IMR-90 (cell line): ENCODE measurements at regions not wholly inside any gene's neighbourhood (a gene's known extent, or its start where the extent isn't known, plus 50 kb on each side); places are given as distances from the start of the nearest gene placed in this dataset.

ENCODE experiments used
- ATAC-seq: fragments of 200-7000 bp; cut with Tn5 transposase; 2 replicates; pipeline ENCODE4 v1.9.1; 2020; ENCODE audit warnings: low read depth, mild to moderate bottlenecking, moderate library complexity
- BruUV-seq: library from RNA; stranded (reverse); fragments of 400-500 nt; replicated peaks from 2 replicates; lab custom pipeline; 2021; lab: Mats Ljungman, UMichigan
- CTCF ChIA-PET: fragments of 300-600 bp; formaldehyde crosslinking; extraction: SDS; loops from one replicate; lab custom pipeline; 2021; ENCODE audit warnings: antibody characterized with exemption; lab: Yijun Ruan, JAX
- POLR2A ChIA-PET: fragments of 300-600 bp; sonication (Branson Sonifier 250); formaldehyde crosslinking; loops from one replicate; lab custom pipeline; 2022; ENCODE audit warnings: antibody characterized with exemption; ENCODE audit not compliant: unreplicated experiment; lab: Charles Lee
- DNase-seq: peaks from one replicate; pipeline ENCODE4 v3.0.0; 2013
- H2AFZ ChIP-seq: replicated peaks from 2 replicates; pipeline ENCODE3; 2013; ENCODE audit warnings: low read length, mild to moderate bottlenecking; ENCODE audit not compliant: poor library complexity
- H2AK5ac ChIP-seq: 2 replicates; pipeline ENCODE4 v1.6.1; 2013; ENCODE audit warnings: low read depth, low read length, inconsistent platforms
- H2AK9ac ChIP-seq: replicated peaks from 2 replicates; pipeline ENCODE3; 2013; ENCODE audit warnings: mild to moderate bottlenecking, low read depth, low read length, moderate library complexity; ENCODE audit not compliant: poor library complexity
- H2BK120ac ChIP-seq: 2 replicates; pipeline ENCODE4 v1.6.1; 2013; ENCODE audit warnings: low read depth, low read length, inconsistent platforms
- H2BK15ac ChIP-seq: 3 replicates; pipeline ENCODE4 v1.6.1; 2013; ENCODE audit warnings: low read depth, low read length, inconsistent platforms
- H2BK20ac ChIP-seq: 2 replicates; pipeline ENCODE4 v1.6.1; 2013; ENCODE audit warnings: low read depth, mild to moderate bottlenecking, inconsistent platforms, low read length, moderate library complexity
- H2BK5ac ChIP-seq: 2 replicates; pipeline ENCODE4 v1.6.1; 2013; ENCODE audit warnings: mild to moderate bottlenecking, low read depth, low read length, inconsistent platforms; ENCODE audit not compliant: poor library complexity, severe bottlenecking
- H3K14ac ChIP-seq: replicated peaks from 2 replicates; pipeline ENCODE4 v1.6.1; 2013; ENCODE audit warnings: low read depth, low read length, inconsistent platforms
- H3K18ac ChIP-seq: 2 replicates; pipeline ENCODE4 v1.6.1; 2013; ENCODE audit warnings: low read depth, low read length, control low read depth
- H3K23ac ChIP-seq: 2 replicates; pipeline ENCODE4 v1.6.1; 2013; ENCODE audit warnings: low read depth, low read length, inconsistent platforms
- H3K27ac ChIP-seq: 2 replicates; pipeline ENCODE4 v1.5.1; 2013; ENCODE audit warnings: mild to moderate bottlenecking, control low read depth, low read length; ENCODE audit not compliant: insufficient read depth
- H3K27me3 ChIP-seq: 2 replicates; pipeline ENCODE4 v1.6.1; 2013; ENCODE audit warnings: low read length; ENCODE audit not compliant: control insufficient read depth, insufficient read depth
- H3K36me3 ChIP-seq: 2 replicates; pipeline ENCODE4 v1.6.1; 2013; ENCODE audit warnings: low read length, mixed read lengths; ENCODE audit not compliant: control insufficient read depth, insufficient read depth
- H3K4ac ChIP-seq: 2 replicates; pipeline ENCODE4 v1.6.1; 2013; ENCODE audit warnings: low read depth, low read length, inconsistent platforms
- H3K4me1 ChIP-seq: 2 replicates; pipeline ENCODE4 v1.6.1; 2013; ENCODE audit warnings: low read length, mixed read lengths; ENCODE audit not compliant: control insufficient read depth, insufficient read depth
- H3K4me2 ChIP-seq: 2 replicates; pipeline ENCODE4 v1.6.1; 2013; ENCODE audit warnings: low read depth, mild to moderate bottlenecking, control low read depth, low read length, moderate library complexity
- H3K4me3 ChIP-seq: 2 replicates; pipeline ENCODE4 v1.5.1; 2013; ENCODE audit warnings: low read depth, mild to moderate bottlenecking, control low read depth, low read length, moderate library complexity; ENCODE audit not compliant: insufficient read depth
- H3K56ac ChIP-seq: 2 replicates; pipeline ENCODE4 v1.6.1; 2013; ENCODE audit warnings: low read length, inconsistent platforms; ENCODE audit not compliant: insufficient read depth; ENCODE audit errors: extremely low read depth
- H3K79me1 ChIP-seq, 2 experiments: 2 replicates each; pipeline ENCODE4 v1.6.1; 2013; ENCODE audit warnings: low read length in 2 of 2, inconsistent platforms in 1 of 2, low read depth in 1 of 2
- H3K9ac ChIP-seq: 2 replicates; pipeline ENCODE4 v1.6.1; 2013; ENCODE audit warnings: low read depth, low read length, control low read depth
- H3K9me1 ChIP-seq: 2 replicates; pipeline ENCODE4 v1.6.1; 2013; ENCODE audit warnings: low read length, inconsistent platforms; ENCODE audit not compliant: insufficient read depth
- H3K9me3 ChIP-seq: 2 replicates; pipeline ENCODE4 v1.6.1; 2013; ENCODE audit warnings: low read length; ENCODE audit not compliant: control insufficient read depth, insufficient read depth
- H4K20me1 ChIP-seq: 2 replicates; pipeline ENCODE4 v1.6.1; 2013; ENCODE audit warnings: low read length, inconsistent platforms; ENCODE audit not compliant: insufficient read depth
- H4K5ac ChIP-seq: 2 replicates; pipeline ENCODE4 v1.6.1; 2013; ENCODE audit warnings: mild to moderate bottlenecking, low read depth, low read length, control low read depth
- H4K8ac ChIP-seq, 2 experiments: 2 replicates each; pipeline ENCODE4 v1.6.1; 2013; ENCODE audit warnings: low read depth in 2 of 2, low read length in 2 of 2, control low read depth in 1 of 2, inconsistent platforms in 1 of 2
- H4K91ac ChIP-seq: 2 replicates; pipeline ENCODE4 v1.6.1; 2013; ENCODE audit warnings: low read depth, low read length, inconsistent platforms; ENCODE audit not compliant: insufficient read depth
- CEBPB ChIP-seq: IDR thresholded peaks from 2 replicates; pipeline ENCODE4 v1.6.1; 2012; ENCODE audit warnings: low read depth, low read length, improper control_type of control experiment
- CHD1 ChIP-seq: IDR thresholded peaks from 2 replicates; pipeline ENCODE4 v1.6.1; 2012; ENCODE audit warnings: low read depth, low read length, improper control_type of control experiment
- CTCF ChIP-seq: conservative IDR thresholded peaks from 2 replicates; pipeline ENCODE4 v1.5.1; 2012; ENCODE audit warnings: mild to moderate bottlenecking, low read depth, low read length, improper control_type of control experiment
- ELK1 ChIP-seq: fragments of 150-350 bp; IDR thresholded peaks from 2 replicates; pipeline ENCODE4 v1.6.1; 2016; ENCODE audit warnings: low read depth, mild to moderate bottlenecking, low read length, moderate library complexity, borderline replicate concordance
- FOS ChIP-seq: fragments of 150-350 bp; IDR thresholded peaks from 2 replicates; pipeline ENCODE4 v1.6.1; 2016; ENCODE audit warnings: low read depth, low read length
- MAFK ChIP-seq: IDR thresholded peaks from 2 replicates; pipeline ENCODE4 v1.6.1; 2012; ENCODE audit warnings: low read depth, low read length, improper control_type of control experiment
- MAZ ChIP-seq: IDR thresholded peaks from 2 replicates; pipeline ENCODE4 v1.6.1; 2012; ENCODE audit warnings: low read depth, mild to moderate bottlenecking, low read length, improper control_type of control experiment, moderate library complexity, borderline replicate concordance
- MXI1 ChIP-seq: IDR thresholded peaks from 2 replicates; pipeline ENCODE4 v1.6.1; 2012; ENCODE audit warnings: low read depth, mild to moderate bottlenecking, low read length, moderate library complexity, borderline replicate concordance
- NFE2L2 ChIP-seq: fragments of 150-350 bp; IDR thresholded peaks from 2 replicates; pipeline ENCODE4 v1.6.1; 2016; ENCODE audit warnings: low read depth, mild to moderate bottlenecking, low read length
- RFX5 ChIP-seq: IDR thresholded peaks from 2 replicates; pipeline ENCODE4 v1.8.0; 2012; ENCODE audit warnings: low read depth, mild to moderate bottlenecking, low read length, moderate library complexity
- SMC3 ChIP-seq: fragments of 150-350 bp; IDR thresholded peaks from 2 replicates; pipeline ENCODE4 v1.6.1; 2016; ENCODE audit warnings: low read depth, mild to moderate bottlenecking, antibody characterized with exemption, low read length, moderate library complexity
- WGBS, 2 experiments: methylation state at CpG; one replicate each; pipeline versions ENCODE4 v1.1.5 to v1.1.7; 2013; ENCODE audit warnings: missing lambda C conversion rate in 2 of 2; ENCODE audit not compliant: insufficient read length in 1 of 2; ENCODE audit errors: extremely low coverage in 2 of 2; 5-methylcytosine and 5-hydroxymethylcytosine counted together
- dilution Hi-C: fragments of 300-500 bp; cut with HindIII; formaldehyde crosslinking; loops from one replicate; pipeline ENCODE4 v1.14.3; 2018; ENCODE audit warnings: low sequenced_read_pairs; ENCODE audit not compliant: unreplicated experiment
- in situ Hi-C: fragments of 300-500 bp; cut with MboI; formaldehyde crosslinking; loops from 3 replicates; pipeline ENCODE4 v1.14.3; 2019; ENCODE audit warnings: low sequenced_read_pairs, inconsistent platforms, mixed read lengths
- intact Hi-C: fragments of 100-400 bp; cut with micrococcal nuclease; formaldehyde crosslinking; loops from 2 replicates; pipeline ENCODE4 v1.10.0; 2022

- Histone ChIP-seq H2BK120ac (no peak overlapping the region), H3K36me3 (no peaks in the 10 kb centered on the region), H4K91ac (no peak overlapping the region), H2AFZ (no peak overlapping the region), H2BK5ac (no peak overlapping the region), H3K4me3 (no peak overlapping the region), H3K23ac (no peak overlapping the region), H3K27ac (no peak overlapping the region), H3K14ac (no peak overlapping the region), H3K9me1 (no peaks in the 10 kb centered on the region), H4K5ac (no peak overlapping the region), H3K4ac (no peak overlapping the region), H2BK20ac (no peak overlapping the region), H2BK15ac (no peak overlapping the region), H3K9ac (no peak overlapping the region), H2AK9ac (no peak overlapping the region), H3K56ac (no peak overlapping the region), H3K18ac (no peak overlapping the region), H3K27me3 (0 out of 2 replicates have a peak, but pooled peaks cover 3% of the 10 kb centered on the region), H4K8ac (no peak overlapping the region), H3K4me1 (no peaks in the 10 kb centered on the region), H3K79me1 (no peaks in the 10 kb centered on the region), H3K4me2 (no peak overlapping the region), H3K9me3 (no peaks in the 10 kb centered on the region), H2AK5ac (no peak overlapping the region), H4K20me1 (no peaks in the 10 kb centered on the region)
- BruUV-seq = no TSS peak
- DNase-seq (no peak), ATAC-seq (no peak)
- in situ Hi-C loops = loop anchor here (25.0 kb wide), 1 partner anchor 810 kb away; the partner anchor contains the start of gene MAFB
- POLR2A ChIA-PET = no interaction called here
- intact Hi-C loops = no loop called here
- dilution Hi-C loops = no loop called here
- CTCF ChIA-PET = interaction anchor here (0.6 to 1.1 kb wide), 4 partner anchors 16 to 425 kb away, joined by 3 to 4 read pairs (median 3); no protein-coding TSS in a partner anchor
- TF ChIP-seq CTCF (no peak), MXI1 (no peak), SMC3 (no peak), MAZ (no peak), CHD1 (no peak), MAFK (no peak), RFX5 (no peak), NFE2L2 (no peak), FOS (no peak), ELK1 (no peak), CEBPB (no peak)
- no CpG with 5 or more reads among the region's 2 CpGs for WGBS, 2 experiments
Measured at GRCh38 chr20:39877788-39878187, 811.2 kb downstream of the MAFB start.
